SK-N-SH treated with all-trans-retinoic acid at 6 μM for 48 hours (cell line): ENCODE measurements at regions not wholly inside any gene's neighbourhood (a gene's known extent, or its start where the extent isn't known, plus 50 kb on each side); places are given as distances from the start of the nearest gene placed in this dataset.

Experiments
- OSR1 ChIP-seq: fragments of 250-450 bp; sonication (Bioruptor Pico); IDR thresholded peaks from 2 replicates; pipeline ENCODE4 v1.8.0; 2022; ENCODE audit warnings: moderate library complexity, mild to moderate bottlenecking, inconsistent platforms
- PATZ1 ChIP-seq: fragments of 250-450 bp; sonication (Bioruptor Pico); IDR thresholded peaks from 2 replicates; pipeline ENCODE4 v1.8.0; 2020; ENCODE audit warnings: mild to moderate bottlenecking, moderate library complexity, borderline replicate concordance
- ZFP30 ChIP-seq: fragments of 450-650 bp; formaldehyde crosslinking; IDR thresholded peaks from 2 replicates; pipeline ENCODE4 v1.5.0; 2022; ENCODE audit warnings: mild to moderate bottlenecking, moderate library complexity
- ZNF565 ChIP-seq: fragments of 450-650 bp; formaldehyde crosslinking; conservative IDR thresholded peaks from 2 replicates; pipeline ENCODE4 v1.5.0; 2020; ENCODE audit warnings: low read depth, mild to moderate bottlenecking, moderate library complexity
- ZNF8 ChIP-seq: fragments of 450-650 bp; formaldehyde crosslinking; IDR thresholded peaks from 2 replicates; pipeline ENCODE4 v1.5.0; 2020; ENCODE audit warnings: mild to moderate bottlenecking, moderate library complexity

- no peak for TF ChIP-seq OSR1 (CRISPR knock-in tag)
- no peak for TF ChIP-seq PATZ1 (CRISPR knock-in tag)
- TF ChIP-seq ZFP30 (CRISPR knock-in tag): no peak
- TF ChIP-seq ZNF565: no peak
- TF ChIP-seq ZNF8: no peak
Measured at GRCh38 chr4:12595489-12595888, 888.7 kb downstream of the RAB28 start.
